ENCODE measurements at regions not wholly inside any gene's neighbourhood (a gene's known extent, or its start where the extent isn't known, plus 50 kb on each side); places are given as distances from the start of the nearest gene placed in this dataset.

GRCh38 chr2:102929721-102930120, 167.9 kb downstream of the TMEM182 start:
- Histone ChIP-seq H3K27me3 (ENCODE audit: control insufficient read depth in 3 of 3, insufficient read depth in 3 of 3, low read depth in 1 of 3, low read length in 3 of 3) (no peaks in the 10 kb centered on the region), H2AK5ac (ENCODE audit: low read depth, low read length) (no peak overlapping the region), H3K18ac (ENCODE audit: low read length) (no peak overlapping the region), H2BK5ac (ENCODE audit: low read length) (no peak overlapping the region), H2AFZ (ENCODE audit: low read length) (peak overlapping the region; percentile 46), H3K27ac (replicated peaks; ENCODE audit: low read length) (no peak overlapping the region), H4K91ac (ENCODE audit: low read depth, low read length, poor library complexity) (no peak overlapping the region), H3K23ac (ENCODE audit: low read depth, low read length, poor library complexity) (no peak overlapping the region), H3K9me3 (replicated peaks in 1 of 2; ENCODE audit: control insufficient read depth in 2 of 2, insufficient read depth in 1 of 2, low read depth in 1 of 2, low read length in 2 of 2) (peaks cover 4 to 6% of the 10 kb centered on the region in 2 donors), H3K4me1 (ENCODE audit: control insufficient read depth in 2 of 2, insufficient read depth in 1 of 2, low read depth in 1 of 2, low read length in 2 of 2) (peaks cover 4 to 16% of the 10 kb centered on the region in 2 donors), H3K4ac (ENCODE audit: low read length) (no peak overlapping the region), H2BK12ac (ENCODE audit: low read length) (no peak overlapping the region), H4K8ac (ENCODE audit: low read depth, low read length) (no peak overlapping the region), H3K9ac (ENCODE audit: low read depth, low read length, poor library complexity) (no peak overlapping the region), H3K36me3 (replicated peaks in 1 of 2; ENCODE audit: control insufficient read depth in 2 of 2, insufficient read depth in 2 of 2, low read length in 2 of 2) (no peaks in the 10 kb centered on the region), H2BK120ac (ENCODE audit: low read depth, low read length) (no peak overlapping the region), H3K4me2 (ENCODE audit: insufficient read depth, low read length, poor library complexity, severe bottlenecking) (no peak overlapping the region), H3K4me3 (ENCODE audit: low read length in 2 of 2) (no peak overlapping the region), H3K14ac (ENCODE audit: low read length) (no peak overlapping the region), H3K79me1 (ENCODE audit: low read depth, low read length) (no peaks in the 10 kb centered on the region), H2BK15ac (ENCODE audit: low read length) (no peak overlapping the region)
- WGBS, 2 donors (ENCODE audit: extremely low coverage in 2 of 2, insufficient read length in 2 of 2, insufficient replicate concordance in 1 of 2) = no CpG with 5 or more reads among the region's 2 CpGs
- DNase-seq (ENCODE audit: low spot score) = no peak

- H4K8ac ChIP-seq (ENCODE audit: low read depth, low read length) = no peak overlapping the region
- no CpG with 5 or more reads among the region's 6 CpGs for WGBS, 2 donors (ENCODE audit: extremely low coverage in 2 of 2, insufficient read length in 2 of 2, insufficient replicate concordance in 1 of 2)
- H2BK120ac ChIP-seq (ENCODE audit: low read depth, low read length) = no peak overlapping the region
- H3K79me1 ChIP-seq (ENCODE audit: low read depth, low read length) = no peaks in the 10 kb centered on the region
- H3K27ac ChIP-seq (replicated peaks; ENCODE audit: low read length) = no peak overlapping the region
- H3K9me3 ChIP-seq (replicated peaks in 1 of 2; ENCODE audit: control insufficient read depth in 2 of 2, insufficient read depth in 1 of 2, low read depth in 1 of 2, low read length in 2 of 2) = peaks cover 2 to 6% of the 10 kb centered on the region in 2 donors
- H4K91ac ChIP-seq (ENCODE audit: low read depth, low read length, poor library complexity) = no peak overlapping the region
- H3K4me1 ChIP-seq (ENCODE audit: control insufficient read depth in 2 of 2, insufficient read depth in 1 of 2, low read depth in 1 of 2, low read length in 2 of 2) = peaks cover 4 to 16% of the 10 kb centered on the region in 2 donors
- H3K4me3 ChIP-seq (ENCODE audit: low read length in 2 of 2) = no peak overlapping the region
- peak; percentile 5 for DNase-seq (ENCODE audit: low spot score)
- no peak overlapping the region for H3K14ac ChIP-seq (ENCODE audit: low read length)
- no peak overlapping the region for H3K9ac ChIP-seq (ENCODE audit: low read depth, low read length, poor library complexity)
- no peak overlapping the region for H2BK5ac ChIP-seq (ENCODE audit: low read length)
- H3K4ac ChIP-seq (ENCODE audit: low read length) = no peak overlapping the region
- H3K18ac ChIP-seq (ENCODE audit: low read length) = no peak overlapping the region
- H3K36me3 ChIP-seq (replicated peaks in 1 of 2; ENCODE audit: control insufficient read depth in 2 of 2, insufficient read depth in 2 of 2, low read length in 2 of 2) = no peaks in the 10 kb centered on the region
- H2AFZ ChIP-seq (ENCODE audit: low read length) = peak overlapping the region; percentile 77
- no peak overlapping the region for H3K23ac ChIP-seq (ENCODE audit: low read depth, low read length, poor library complexity)
- H2BK12ac ChIP-seq (ENCODE audit: low read length) = no peak overlapping the region
- H2BK15ac ChIP-seq (ENCODE audit: low read length) = no peak overlapping the region
- H3K4me2 ChIP-seq (ENCODE audit: insufficient read depth, low read length, poor library complexity, severe bottlenecking) = no peak overlapping the region
- no peak overlapping the region for H2AK5ac ChIP-seq (ENCODE audit: low read depth, low read length)
- H3K27me3 ChIP-seq (ENCODE audit: control insufficient read depth in 3 of 3, insufficient read depth in 3 of 3, low read depth in 1 of 3, low read length in 3 of 3) = no peaks in the 10 kb centered on the region
Observed at GRCh38 chr2:102932501-102932900, 170.7 kb downstream of the TMEM182 start.

DNA sequence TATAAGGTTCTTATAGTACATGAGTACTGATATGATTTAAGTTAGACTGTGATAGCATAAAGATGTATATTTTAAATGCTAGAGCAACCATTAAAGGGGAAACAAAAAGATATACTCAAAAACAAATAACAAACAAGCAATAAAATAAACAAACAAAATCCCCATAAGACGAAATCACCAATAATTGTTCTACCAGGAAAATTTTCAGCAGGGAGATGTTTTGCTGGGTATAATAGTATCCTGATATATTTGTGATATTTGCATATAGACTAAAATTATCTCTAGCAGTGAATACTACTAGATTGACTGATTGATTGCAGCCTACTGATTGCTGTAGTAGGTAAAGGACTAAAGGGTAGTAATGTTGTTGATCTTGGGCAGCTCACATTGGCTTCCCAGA, 177.4 kb downstream of the TMEM182 start:
- no peak overlapping the region for H3K23ac ChIP-seq (ENCODE audit: low read depth, low read length, poor library complexity)
- H3K4me3 ChIP-seq (ENCODE audit: low read length in 2 of 2) = no peak overlapping the region
- no peak overlapping the region for H3K14ac ChIP-seq (ENCODE audit: low read length)
- H3K9ac ChIP-seq (ENCODE audit: low read depth, low read length, poor library complexity) = no peak overlapping the region
- peaks cover 2 to 13% of the 10 kb centered on the region in 2 donors for H3K9me3 ChIP-seq (replicated peaks in 1 of 2; ENCODE audit: control insufficient read depth in 2 of 2, insufficient read depth in 1 of 2, low read depth in 1 of 2, low read length in 2 of 2)
- H3K27me3 ChIP-seq (ENCODE audit: control insufficient read depth in 3 of 3, insufficient read depth in 3 of 3, low read depth in 1 of 3, low read length in 3 of 3) = no peaks in the 10 kb centered on the region
- no peak overlapping the region for H4K8ac ChIP-seq (ENCODE audit: low read depth, low read length)
- no peak overlapping the region for H3K27ac ChIP-seq (replicated peaks; ENCODE audit: low read length)
- no peak overlapping the region for H3K4me2 ChIP-seq (ENCODE audit: insufficient read depth, low read length, poor library complexity, severe bottlenecking)
- WGBS, 2 donors (ENCODE audit: extremely low coverage in 2 of 2, insufficient read length in 2 of 2, insufficient replicate concordance in 1 of 2) = no CpG with 5 or more reads among the region's 1 CpG
- H2BK5ac ChIP-seq (ENCODE audit: low read length) = no peak overlapping the region
- H2AFZ ChIP-seq (ENCODE audit: low read length) = no peak overlapping the region
- no peak overlapping the region for H2BK15ac ChIP-seq (ENCODE audit: low read length)
- H3K79me1 ChIP-seq (ENCODE audit: low read depth, low read length) = no peaks in the 10 kb centered on the region
- H2BK12ac ChIP-seq (ENCODE audit: low read length) = no peak overlapping the region
- H2AK5ac ChIP-seq (ENCODE audit: low read depth, low read length) = no peak overlapping the region
- no peak overlapping the region for H4K91ac ChIP-seq (ENCODE audit: low read depth, low read length, poor library complexity)
- H3K36me3 ChIP-seq (replicated peaks in 1 of 2; ENCODE audit: control insufficient read depth in 2 of 2, insufficient read depth in 2 of 2, low read length in 2 of 2) = no peaks in the 10 kb centered on the region
- H3K18ac ChIP-seq (ENCODE audit: low read length) = no peak overlapping the region
- DNase-seq (ENCODE audit: low spot score) = no peak
- H3K4me1 ChIP-seq (ENCODE audit: control insufficient read depth in 2 of 2, insufficient read depth in 1 of 2, low read depth in 1 of 2, low read length in 2 of 2) = peaks cover 0 to 2% of the 10 kb centered on the region in 2 donors
- H2BK120ac ChIP-seq (ENCODE audit: low read depth, low read length) = no peak overlapping the region
- H3K4ac ChIP-seq (ENCODE audit: low read length) = no peak overlapping the region

- no peaks in the 10 kb centered on the region for H3K27me3 ChIP-seq (ENCODE audit: control insufficient read depth in 3 of 3, insufficient read depth in 3 of 3, low read depth in 1 of 3, low read length in 3 of 3)
- H2AFZ ChIP-seq (ENCODE audit: low read length) = no peak overlapping the region
- no peaks in the 10 kb centered on the region for H3K4me1 ChIP-seq (ENCODE audit: control insufficient read depth in 2 of 2, insufficient read depth in 1 of 2, low read depth in 1 of 2, low read length in 2 of 2)
- no peak overlapping the region for H2BK15ac ChIP-seq (ENCODE audit: low read length)
- no peak overlapping the region for H4K8ac ChIP-seq (ENCODE audit: low read depth, low read length)
- no peaks in the 10 kb centered on the region for H3K36me3 ChIP-seq (replicated peaks in 1 of 2; ENCODE audit: control insufficient read depth in 2 of 2, insufficient read depth in 2 of 2, low read length in 2 of 2)
- H2BK12ac ChIP-seq (ENCODE audit: low read length) = no peak overlapping the region
- H4K91ac ChIP-seq (ENCODE audit: low read depth, low read length, poor library complexity) = no peak overlapping the region
- no peak overlapping the region for H3K14ac ChIP-seq (ENCODE audit: low read length)
- no peak overlapping the region for H3K4me2 ChIP-seq (ENCODE audit: insufficient read depth, low read length, poor library complexity, severe bottlenecking)
- H2AK5ac ChIP-seq (ENCODE audit: low read depth, low read length) = no peak overlapping the region
- H3K4ac ChIP-seq (ENCODE audit: low read length) = no peak overlapping the region
- H3K18ac ChIP-seq (ENCODE audit: low read length) = no peak overlapping the region
- H2BK5ac ChIP-seq (ENCODE audit: low read length) = no peak overlapping the region
- no peak overlapping the region for H3K23ac ChIP-seq (ENCODE audit: low read depth, low read length, poor library complexity)
- no peak overlapping the region for H3K27ac ChIP-seq (replicated peaks; ENCODE audit: low read length)
- no peak overlapping the region for H2BK120ac ChIP-seq (ENCODE audit: low read depth, low read length)
- no peak overlapping the region for H3K9ac ChIP-seq (ENCODE audit: low read depth, low read length, poor library complexity)
- H3K9me3 ChIP-seq (replicated peaks in 1 of 2; ENCODE audit: control insufficient read depth in 2 of 2, insufficient read depth in 1 of 2, low read depth in 1 of 2, low read length in 2 of 2) = peaks cover 0 to 13% of the 10 kb centered on the region in 2 donors
- no peak for DNase-seq (ENCODE audit: low spot score)
- no peaks in the 10 kb centered on the region for H3K79me1 ChIP-seq (ENCODE audit: low read depth, low read length)
- no CpG with 5 or more reads among the region's 3 CpGs for WGBS, 2 donors (ENCODE audit: extremely low coverage in 2 of 2, insufficient read length in 2 of 2, insufficient replicate concordance in 1 of 2)
- H3K4me3 ChIP-seq (ENCODE audit: low read length in 2 of 2) = no peak overlapping the region
Observed at GRCh38 chr2:102940684-102941083, 178.9 kb downstream of the TMEM182 start.

Measured in neuronal stem cell (in vitro differentiated cells).